Endothelial cell of umbilical vein (primary cell): ENCODE measurements at regions not wholly inside any gene's neighbourhood (a gene's known extent, or its start where the extent isn't known, plus 50 kb on each side); places are given as distances from the start of the nearest gene placed in this dataset.

ENCODE experiments used
- BruUV-seq: library from RNA; stranded (reverse); fragments of 400-500 nt; replicated peaks from 2 replicates; lab custom pipeline; 2021; lab: Mats Ljungman, UMichigan
- CTCF ChIA-PET: fragments of 300-600, 350-600 bp; sonication (Branson Sonifier 250); formaldehyde crosslinking; loops from one replicate; lab custom pipeline; 2021; ENCODE audit warnings: antibody characterized with exemption, inconsistent platforms; lab: Charles Lee
- POLR2A ChIA-PET: fragments of 300-600, 350-600 bp; sonication (Branson Sonifier 250); formaldehyde crosslinking; loops from one replicate; lab custom pipeline; 2021; ENCODE audit warnings: antibody characterized with exemption, inconsistent platforms; lab: Charles Lee
- DNase-seq: peaks from one replicate; pipeline ENCODE4 v3.0.0-alpha.2; 2011; ENCODE audit warnings: low read depth, low spot score
- FAIRE-seq: peaks from 2 replicates; lab custom pipeline; 2011; peaks lifted over from hg19 to GRCh38; lab: Jason Lieb, UNC
- H2AFZ ChIP-seq: 2 replicates; pipeline ENCODE4 v1.6.0; 2012; ENCODE audit warnings: low read depth, low read length, control low read depth, inconsistent platforms
- H3K27ac ChIP-seq: 2 replicates; pipeline ENCODE4 v1.5.1; 2011; ENCODE audit warnings: low read depth, mild to moderate bottlenecking, control low read depth, low read length, moderate library complexity; ENCODE audit not compliant: insufficient read depth
- H3K27me3 ChIP-seq, 2 experiments: 2 replicates each; pipeline versions ENCODE4 v1.6.0 to v1.6.1; 2011; ENCODE audit warnings: low read length in 2 of 2, mixed read lengths in 1 of 2; ENCODE audit not compliant: control insufficient read depth in 2 of 2, insufficient read depth in 2 of 2
- H3K36me3 ChIP-seq, 2 experiments: 2 replicates in 1 of 2; 3 replicates in 1 of 2; pipeline ENCODE4 v1.5.1; 2011; ENCODE audit warnings: low read length in 2 of 2, mild to moderate bottlenecking in 1 of 2, moderate library complexity in 1 of 2; ENCODE audit not compliant: control insufficient read depth in 2 of 2, insufficient read depth in 2 of 2; ENCODE audit errors: extremely low read depth in 1 of 2
- H3K4me1 ChIP-seq: 3 replicates; pipeline ENCODE4 v1.5.1; 2011; ENCODE audit warnings: mild to moderate bottlenecking, low read length; ENCODE audit not compliant: control insufficient read depth, insufficient read depth; ENCODE audit errors: extremely low read depth
- H3K4me2 ChIP-seq: 2 replicates; pipeline ENCODE4 v1.6.1; 2011; ENCODE audit warnings: low read length, control low read depth, mixed read lengths; ENCODE audit not compliant: insufficient read depth
- H3K4me3 ChIP-seq, 3 experiments: fragments of 200-600 bp in 1 of 3; sonication (generic), shearing (Covaris generic) in 1 of 3; replicated peaks in 1 of 3; 2 replicates each; pipeline ENCODE4 v1.5.1; 2011 to 2016; ENCODE audit warnings: control low read depth in 3 of 3, low read length in 3 of 3, mild to moderate bottlenecking in 2 of 3, inconsistent platforms in 1 of 3, low read depth in 1 of 3, moderate library complexity in 1 of 3; ENCODE audit not compliant: insufficient read depth in 1 of 3
- H3K79me2 ChIP-seq: 2 replicates; pipeline ENCODE4 v1.6.0; 2012; ENCODE audit warnings: low read length, inconsistent platforms; ENCODE audit not compliant: control insufficient read depth, insufficient read depth
- H3K9ac ChIP-seq: replicated peaks from 2 replicates; pipeline ENCODE3; 2011; ENCODE audit warnings: low read length, control low read depth; ENCODE audit not compliant: insufficient read depth; ENCODE audit errors: extremely low read depth
- H3K9me1 ChIP-seq: replicated peaks from 3 replicates; pipeline ENCODE4 v1.6.0; 2011; ENCODE audit warnings: mild to moderate bottlenecking, low read length; ENCODE audit not compliant: control insufficient read depth, insufficient read depth; ENCODE audit errors: extremely low read depth
- H3K9me3 ChIP-seq: replicated peaks from 2 replicates; pipeline ENCODE4 v1.5.1; 2012; ENCODE audit warnings: low read length, inconsistent platforms; ENCODE audit not compliant: control insufficient read depth, insufficient read depth
- H4K20me1 ChIP-seq: replicated peaks from 2 replicates; pipeline ENCODE3; 2011; ENCODE audit warnings: mild to moderate bottlenecking, low read length; ENCODE audit not compliant: control insufficient read depth, insufficient read depth; ENCODE audit errors: extremely low read depth
- CTCF ChIP-seq, 2 donors: IDR thresholded peaks; 1 replicate in 1 of 2; 2 replicates in 1 of 2; pipeline ENCODE4 v1.5.1; 2011; ENCODE audit warnings: low read length in 2 of 2, mild to moderate bottlenecking in 2 of 2, moderate library complexity in 2 of 2, control low read depth in 1 of 2, inconsistent platforms in 1 of 2, low read depth in 1 of 2; ENCODE audit not compliant: insufficient read depth in 1 of 2; ENCODE audit errors: extremely low read depth in 1 of 2
- EZH2 ChIP-seq: IDR thresholded peaks from 2 replicates; pipeline ENCODE4 v1.6.1; 2012; ENCODE audit warnings: borderline replicate concordance, low read depth, mild to moderate bottlenecking, moderate library complexity, low read length, inconsistent platforms; ENCODE audit not compliant: severe bottlenecking
- FOS ChIP-seq: IDR thresholded peaks from 2 replicates; pipeline ENCODE4 v1.6.1; 2011; ENCODE audit warnings: mild to moderate bottlenecking, low read length, moderate library complexity, borderline replicate concordance; ENCODE audit not compliant: insufficient read depth
- GATA2 ChIP-seq: IDR thresholded peaks from 2 replicates; pipeline ENCODE4 v1.7.0; 2011; ENCODE audit warnings: low read depth, mild to moderate bottlenecking, moderate library complexity, mixed read lengths, low read length; ENCODE audit not compliant: insufficient read length, insufficient read depth
- JUN ChIP-seq: IDR thresholded peaks from 2 replicates; pipeline ENCODE4 v1.6.1; 2011; ENCODE audit warnings: borderline replicate concordance, low read depth; ENCODE audit not compliant: insufficient read length, insufficient read depth
- MAX ChIP-seq: IDR thresholded peaks from 2 replicates; pipeline ENCODE4 v1.6.1; 2011; ENCODE audit not compliant: insufficient read depth, insufficient read length
- MYC ChIP-seq: IDR thresholded peaks from one replicate; pipeline ENCODE4 v1.6.1; 2011; ENCODE audit warnings: mild to moderate bottlenecking, low read depth, low read length
- POLR2A ChIP-seq: IDR thresholded peaks from 2 replicates; pipeline ENCODE4 v1.6.1; 2012; ENCODE audit warnings: low read depth, mild to moderate bottlenecking, control low read depth, low read length
- POLR2AphosphoS5 ChIP-seq: IDR thresholded peaks from 2 replicates; pipeline ENCODE4 v1.6.1; 2012; ENCODE audit warnings: low read depth, mild to moderate bottlenecking, control low read depth, low read length, moderate library complexity; ENCODE audit not compliant: insufficient read depth
- dilution Hi-C: fragments of 300-500 bp; cut with MboI; formaldehyde crosslinking; loops from one replicate; pipeline ENCODE4 v1.15.0; 2019; ENCODE audit warnings: low sequenced_read_pairs; ENCODE audit not compliant: extremely low pct_ligation_motif_present
- intact Hi-C: fragments of 100-400 bp; cut with micrococcal nuclease; formaldehyde crosslinking; loops from one replicate; pipeline ENCODE4 v1.10.0; 2022

- Histone ChIP-seq H3K79me2 (no peaks in the 10 kb centered on the region), H3K9me1 (no peaks in the 10 kb centered on the region), H2AFZ (no peak overlapping the region), H3K4me1 (no peaks in the 10 kb centered on the region), H3K4me3 (no peak overlapping the region), H3K27ac (no peak overlapping the region), H3K9ac (no peak overlapping the region), H3K36me3 (no peaks in the 10 kb centered on the region), H3K9me3 (peaks cover 6% of the 10 kb centered on the region), H3K27me3 (no peaks in the 10 kb centered on the region), H3K4me2 (no peak overlapping the region), H4K20me1 (no peaks in the 10 kb centered on the region)
- dilution Hi-C loops (no loop called here), intact Hi-C loops (no loop called here)
- TF ChIP-seq POLR2A (no peak), MAX (no peak), FOS (no peak), POLR2AphosphoS5 (no peak), JUN (no peak), GATA2 (no peak), EZH2 (no peak), CTCF (IDR thresholded peaks at IDR 0.05; ENCODE audit: extremely low read depth in 1 of 2, insufficient read depth in 1 of 2, low read depth in 1 of 2, low read length in 2 of 2) (no peak), MYC (no peak)
- no TSS peak for BruUV-seq
- CTCF ChIA-PET, result no interaction called here
- no peak for DNase-seq
- POLR2A ChIA-PET, result no interaction called here
- no peak for FAIRE-seq
Observed at GRCh38 chrX:720250-720649, 89.7 kb downstream of the SHOX start.
